ENCODE measurements at regions not wholly inside any gene's neighbourhood (a gene's known extent, or its start where the extent isn't known, plus 50 kb on each side); places are given as distances from the start of the nearest gene placed in this dataset.

DNA sequence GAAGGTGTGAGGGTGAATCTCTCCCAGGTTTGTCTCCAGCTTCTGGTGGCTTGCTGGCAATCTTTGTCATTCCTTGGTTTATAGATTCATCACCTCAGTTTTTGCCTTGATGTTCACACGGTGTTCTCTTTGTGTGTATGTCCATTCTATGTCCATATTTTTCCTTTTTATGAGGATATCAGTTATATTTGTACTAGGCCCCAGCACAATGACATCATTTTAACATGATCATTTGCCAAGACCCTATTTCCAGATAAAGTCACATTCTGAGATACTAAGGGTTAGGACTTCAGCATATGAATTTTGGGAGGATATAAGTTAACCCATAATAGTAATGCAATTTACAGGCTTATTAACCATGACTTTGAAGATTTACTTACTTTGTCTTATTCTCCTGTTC lies 649.0 kb downstream of the CPS1 start:
- TF ChIP-seq, protein P1, sequence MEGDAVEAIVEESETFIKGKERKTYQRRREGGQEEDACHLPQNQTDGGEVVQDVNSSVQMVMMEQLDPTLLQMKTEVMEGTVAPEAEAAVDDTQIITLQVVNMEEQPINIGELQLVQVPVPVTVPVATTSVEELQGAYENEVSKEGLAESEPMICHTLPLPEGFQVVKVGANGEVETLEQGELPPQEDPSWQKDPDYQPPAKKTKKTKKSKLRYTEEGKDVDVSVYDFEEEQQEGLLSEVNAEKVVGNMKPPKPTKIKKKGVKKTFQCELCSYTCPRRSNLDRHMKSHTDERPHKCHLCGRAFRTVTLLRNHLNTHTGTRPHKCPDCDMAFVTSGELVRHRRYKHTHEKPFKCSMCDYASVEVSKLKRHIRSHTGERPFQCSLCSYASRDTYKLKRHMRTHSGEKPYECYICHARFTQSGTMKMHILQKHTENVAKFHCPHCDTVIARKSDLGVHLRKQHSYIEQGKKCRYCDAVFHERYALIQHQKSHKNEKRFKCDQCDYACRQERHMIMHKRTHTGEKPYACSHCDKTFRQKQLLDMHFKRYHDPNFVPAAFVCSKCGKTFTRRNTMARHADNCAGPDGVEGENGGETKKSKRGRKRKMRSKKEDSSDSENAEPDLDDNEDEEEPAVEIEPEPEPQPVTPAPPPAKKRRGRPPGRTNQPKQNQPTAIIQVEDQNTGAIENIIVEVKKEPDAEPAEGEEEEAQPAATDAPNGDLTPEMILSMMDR (IDR thresholded peaks at IDR 0.05; ENCODE audit: low read depth, low read length), result no peak
- TF ChIP-seq POLR2A (IDR thresholded peaks at IDR 0.05; ENCODE audit: extremely low read depth, insufficient read length), result no peak
- TF ChIP-seq MYC (IDR thresholded peaks at IDR 0.05; ENCODE audit: low read depth, low read length), result no peak

All from NB4 (cell line).